ENCODE measurements at regions not wholly inside any gene's neighbourhood (a gene's known extent, or its start where the extent isn't known, plus 50 kb on each side); places are given as distances from the start of the nearest gene placed in this dataset.
"Not testable (repeated sequence)": the region's sequence is repeated elsewhere in the genome, so short reads cannot be mapped to it uniquely, and the experiment has no call there.

DNA sequence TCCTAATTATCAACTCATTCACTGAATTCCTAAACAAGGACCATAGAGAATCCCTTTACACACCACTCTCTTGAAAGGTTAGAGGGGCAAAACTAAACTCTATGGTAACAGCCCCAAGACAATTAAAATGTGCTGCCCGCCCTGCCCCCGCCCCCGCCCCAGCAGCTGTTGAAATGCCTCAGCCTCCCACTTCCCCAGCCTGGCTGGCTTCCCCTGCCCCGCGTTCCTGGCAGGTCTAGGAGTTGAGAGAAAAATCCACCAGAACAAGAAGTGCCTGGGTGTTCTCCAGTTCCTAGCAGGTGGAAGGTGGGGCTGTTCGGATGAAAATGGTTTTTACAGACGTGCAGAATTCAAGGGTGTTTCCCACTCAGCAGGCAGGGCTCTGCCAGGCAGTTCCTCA lies 109.5 kb upstream of the ZEB1 start:
- H3K27ac Mint-ChIP-seq: peak overlapping the region in 1 of 3 experiments; percentile 25
- no peaks in the 10 kb centered on the region for H3K27me3 Mint-ChIP-seq (ENCODE audit: low read depth)
- peaks cover 22% of the 10 kb centered on the region for H3K4me1 Mint-ChIP-seq
- no peaks in the 10 kb centered on the region for H3K36me3 Mint-ChIP-seq (ENCODE audit: low read depth)
- no peaks in the 10 kb centered on the region for H3K9me3 Mint-ChIP-seq
- TF ChIP-seq, protein P1, sequence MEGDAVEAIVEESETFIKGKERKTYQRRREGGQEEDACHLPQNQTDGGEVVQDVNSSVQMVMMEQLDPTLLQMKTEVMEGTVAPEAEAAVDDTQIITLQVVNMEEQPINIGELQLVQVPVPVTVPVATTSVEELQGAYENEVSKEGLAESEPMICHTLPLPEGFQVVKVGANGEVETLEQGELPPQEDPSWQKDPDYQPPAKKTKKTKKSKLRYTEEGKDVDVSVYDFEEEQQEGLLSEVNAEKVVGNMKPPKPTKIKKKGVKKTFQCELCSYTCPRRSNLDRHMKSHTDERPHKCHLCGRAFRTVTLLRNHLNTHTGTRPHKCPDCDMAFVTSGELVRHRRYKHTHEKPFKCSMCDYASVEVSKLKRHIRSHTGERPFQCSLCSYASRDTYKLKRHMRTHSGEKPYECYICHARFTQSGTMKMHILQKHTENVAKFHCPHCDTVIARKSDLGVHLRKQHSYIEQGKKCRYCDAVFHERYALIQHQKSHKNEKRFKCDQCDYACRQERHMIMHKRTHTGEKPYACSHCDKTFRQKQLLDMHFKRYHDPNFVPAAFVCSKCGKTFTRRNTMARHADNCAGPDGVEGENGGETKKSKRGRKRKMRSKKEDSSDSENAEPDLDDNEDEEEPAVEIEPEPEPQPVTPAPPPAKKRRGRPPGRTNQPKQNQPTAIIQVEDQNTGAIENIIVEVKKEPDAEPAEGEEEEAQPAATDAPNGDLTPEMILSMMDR (IDR thresholded peaks at IDR 0.05; ENCODE audit: unreplicated experiment in 3 of 3): no peak
- no peak overlapping the region for H3K4me3 Mint-ChIP-seq

DNA sequence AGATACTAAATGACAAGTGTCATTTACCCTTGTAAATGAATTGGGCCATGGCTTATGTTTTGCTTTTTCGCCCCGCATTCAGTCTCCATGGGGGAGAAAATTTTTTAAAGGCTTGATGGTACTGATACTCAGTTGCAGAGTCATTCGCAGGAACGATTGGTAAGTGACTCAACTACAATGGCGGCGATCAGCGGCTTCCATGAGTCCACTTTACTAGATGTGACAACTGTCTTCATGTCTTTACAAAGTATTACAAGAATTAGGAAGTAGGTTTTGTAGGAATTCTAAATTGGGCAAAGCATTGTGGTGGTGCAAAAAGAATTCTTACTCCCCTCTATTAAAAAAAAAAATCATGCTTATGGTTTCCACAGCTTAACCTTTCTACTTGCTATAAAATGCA lies 108.8 kb upstream of the ZEB1 start:
- H3K27ac Mint-ChIP-seq: no peak overlapping the region
- H3K9me3 Mint-ChIP-seq: no peaks in the 10 kb centered on the region
- H3K4me3 Mint-ChIP-seq: no peak overlapping the region
- TF ChIP-seq, protein P1 (IDR thresholded peaks at IDR 0.05; ENCODE audit: unreplicated experiment in 3 of 3): no peak
- no peaks in the 10 kb centered on the region for H3K36me3 Mint-ChIP-seq (ENCODE audit: low read depth)
- no peaks in the 10 kb centered on the region for H3K27me3 Mint-ChIP-seq (ENCODE audit: low read depth)
- peaks cover 17% of the 10 kb centered on the region for H3K4me1 Mint-ChIP-seq

DNA sequence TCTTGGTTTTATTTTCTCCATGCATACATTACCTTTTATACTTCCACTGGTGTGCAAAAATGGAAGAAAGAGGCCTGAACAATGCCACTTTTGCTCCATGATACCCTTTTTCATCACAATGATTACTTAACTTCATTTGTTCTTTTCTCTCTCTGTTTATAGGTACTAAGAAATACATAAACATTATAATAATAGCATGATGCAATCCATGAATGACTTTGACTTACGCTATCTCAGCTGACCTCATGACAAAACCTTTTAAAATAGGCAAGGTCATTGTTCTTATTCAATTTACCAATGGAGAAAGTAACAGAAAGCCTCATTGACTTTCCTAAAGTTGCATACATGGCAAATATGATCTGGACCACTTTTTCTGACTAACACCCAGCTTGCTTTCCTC lies 105.1 kb upstream of the ZEB1 start:
- Mint-ChIP-seq H3K27ac (no peak overlapping the region), H3K4me1 (peaks cover 19% of the 10 kb centered on the region), H3K36me3 (ENCODE audit: low read depth) (no peaks in the 10 kb centered on the region), H3K9me3 (no peaks in the 10 kb centered on the region), H3K4me3 (no peak overlapping the region), H3K27me3 (ENCODE audit: low read depth) (no peaks in the 10 kb centered on the region)
- TF ChIP-seq, protein P1 (IDR thresholded peaks at IDR 0.05; ENCODE audit: unreplicated experiment in 3 of 3): no peak

DNA sequence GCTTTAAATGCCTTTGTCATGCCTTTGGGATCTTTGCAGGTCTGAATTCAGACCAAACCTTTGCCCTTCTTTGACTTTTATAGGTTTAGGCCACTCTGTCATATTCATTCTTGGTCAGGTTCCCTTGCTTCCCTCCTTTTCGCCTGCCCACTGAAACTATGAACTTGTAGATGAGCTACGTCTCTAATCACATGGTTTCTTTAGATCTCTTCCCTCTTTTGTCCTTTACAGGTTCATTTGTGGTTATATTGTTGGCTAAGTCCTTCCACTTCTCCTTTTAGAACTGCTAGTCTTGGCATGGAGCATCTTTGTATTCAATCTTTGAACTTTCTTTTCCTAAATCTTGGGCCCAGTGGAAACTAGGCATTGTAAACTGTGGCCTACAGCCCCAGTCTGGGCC lies 104.0 kb upstream of the ZEB1 start:
- TF ChIP-seq, protein P1 (IDR thresholded peaks at IDR 0.05; ENCODE audit: unreplicated experiment in 3 of 3): no peak
- no peak overlapping the region for H3K27ac Mint-ChIP-seq
- no peaks in the 10 kb centered on the region for H3K27me3 Mint-ChIP-seq (ENCODE audit: low read depth)
- H3K4me3 Mint-ChIP-seq: no peak overlapping the region
- H3K36me3 Mint-ChIP-seq (ENCODE audit: low read depth): no peaks in the 10 kb centered on the region
- no peaks in the 10 kb centered on the region for H3K9me3 Mint-ChIP-seq
- peaks cover 9% of the 10 kb centered on the region for H3K4me1 Mint-ChIP-seq

DNA sequence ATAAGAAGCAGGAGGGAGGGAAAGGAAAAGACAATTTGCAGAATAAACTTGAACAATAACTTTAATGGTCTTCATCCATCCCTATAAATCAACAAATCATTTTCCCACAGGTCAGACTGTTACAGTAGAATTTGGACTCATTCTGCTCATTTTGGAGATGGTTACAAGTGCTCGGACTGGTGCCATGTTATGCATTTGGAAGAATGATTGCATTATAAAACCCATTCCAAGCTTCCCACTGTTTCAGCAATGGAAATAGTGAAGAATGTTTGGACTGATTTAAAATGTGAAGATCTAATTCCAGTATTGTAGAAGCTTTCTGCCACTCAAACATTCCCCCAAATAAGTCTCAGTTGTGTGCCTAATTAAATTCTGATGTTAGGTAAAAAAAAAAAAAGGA lies 99.7 kb upstream of the ZEB1 start:
- Mint-ChIP-seq H3K4me3 (no peak overlapping the region), H3K9me3 (no peaks in the 10 kb centered on the region), H3K4me1 (peaks cover 8% of the 10 kb centered on the region), H3K27me3 (ENCODE audit: low read depth) (no peaks in the 10 kb centered on the region), H3K36me3 (ENCODE audit: low read depth) (no peaks in the 10 kb centered on the region), H3K27ac (peak overlapping the region in 1 of 3 experiments; percentile 72)
- TF ChIP-seq, protein P1 (IDR thresholded peaks at IDR 0.05; ENCODE audit: unreplicated experiment in 3 of 3): no peak

DNA sequence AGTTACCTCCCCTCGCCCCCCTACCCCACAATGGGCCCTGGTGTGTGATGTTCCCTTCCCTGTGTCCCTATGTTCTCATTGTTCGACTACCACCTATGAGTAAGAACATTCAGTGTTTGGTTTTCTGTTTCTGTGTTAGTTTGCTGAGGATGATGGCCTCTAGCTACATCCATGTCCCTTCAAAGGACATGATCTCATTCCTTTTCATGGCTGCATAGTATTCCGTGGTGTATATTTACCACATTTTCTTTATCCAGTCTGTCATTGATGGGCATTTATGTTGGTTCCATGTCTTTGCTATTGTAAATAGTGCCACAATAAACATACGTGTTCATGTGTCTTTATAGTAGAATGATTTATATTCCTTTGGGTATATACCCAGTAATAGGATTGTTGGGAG lies 90.2 kb upstream of the ZEB1 start:
- H3K4me3 Mint-ChIP-seq; H3K27ac Mint-ChIP-seq; H3K27me3 Mint-ChIP-seq (ENCODE audit: low read depth); H3K36me3 Mint-ChIP-seq (ENCODE audit: low read depth); H3K4me1 Mint-ChIP-seq: not testable (repeated sequence)
- H3K9me3 Mint-ChIP-seq: peaks cover 35% of the 10 kb centered on the region
